SU-DHL-6 (cell line): ENCODE measurements at regions not wholly inside any gene's neighbourhood (a gene's known extent, or its start where the extent isn't known, plus 50 kb on each side); places are given as distances from the start of the nearest gene placed in this dataset.

Source experiments
- H2AFZ ChIP-seq: fragments of 200-600 bp; sonication (generic); 2 replicates; pipeline ENCODE4 v1.6.1; 2014; ENCODE audit warnings: low read depth, mild to moderate bottlenecking, moderate library complexity, mixed read lengths, antibody characterized with exemption, low read length; ENCODE audit not compliant: severe bottlenecking
- H3F3A ChIP-seq: fragments of 200-600 bp; shearing (Covaris generic); 2 replicates; pipeline ENCODE4 v1.6.0; 2016; ENCODE audit warnings: antibody characterized with exemption, mild to moderate bottlenecking; ENCODE audit not compliant: insufficient read depth
- H3K27ac ChIP-seq: fragments of 200-600 bp; sonication (generic); 2 replicates; pipeline ENCODE4 v1.5.1; 2016; ENCODE audit warnings: low read depth, mild to moderate bottlenecking, low read length, moderate library complexity, mixed read lengths
- H3K27me3 ChIP-seq: fragments of 200-600 bp; sonication (generic), shearing (Covaris generic); 2 replicates; pipeline ENCODE4 v1.6.0; 2014; ENCODE audit warnings: mild to moderate bottlenecking, low read length
- H3K36me3 ChIP-seq: fragments of 200-600 bp; sonication (generic); 2 replicates; pipeline ENCODE4 v1.6.1; 2014; ENCODE audit warnings: mild to moderate bottlenecking, low read length, mixed read lengths
- H3K4me2 ChIP-seq: fragments of 300-600, 200-600 bp; shearing (Covaris generic), sonication (generic); 2 replicates; pipeline ENCODE4 v1.6.0; 2014; ENCODE audit warnings: low read length, low read depth, mild to moderate bottlenecking; ENCODE audit not compliant: poor library complexity, severe bottlenecking
- H3K4me3 ChIP-seq: fragments of 200-600 bp; sonication (generic); 2 replicates; pipeline ENCODE4 v1.5.1; 2014; ENCODE audit warnings: antibody characterized with exemption, low read length, mild to moderate bottlenecking, mixed read lengths; ENCODE audit not compliant: insufficient read depth, poor library complexity, severe bottlenecking
- H3K79me2 ChIP-seq: fragments of 200-600 bp; sonication (generic); 2 replicates; pipeline ENCODE4 v1.6.1; 2014; ENCODE audit warnings: mild to moderate bottlenecking, low read length, moderate library complexity; ENCODE audit not compliant: insufficient read depth
- H3K9ac ChIP-seq: fragments of 200-600 bp; sonication (generic); 2 replicates; pipeline ENCODE4 v1.7.0; 2014; ENCODE audit warnings: mild to moderate bottlenecking, low read length
- H3K9me2 ChIP-seq: fragments of 200-600 bp; sonication (generic); replicated peaks from 2 replicates; pipeline ENCODE4 v1.6.1; 2014; ENCODE audit warnings: low read length; ENCODE audit not compliant: insufficient read depth
- H3K9me3 ChIP-seq: fragments of 200-600 bp; sonication (generic); 2 replicates; pipeline ENCODE4 v1.6.1; 2014; ENCODE audit warnings: low read length, mixed read lengths; ENCODE audit not compliant: insufficient read depth
- H4K20me1 ChIP-seq: fragments of 200-600 bp; sonication (generic); 2 replicates; pipeline ENCODE4 v1.6.1; 2014; ENCODE audit warnings: low read depth, mild to moderate bottlenecking, antibody characterized with exemption, low read length, moderate library complexity, mixed read lengths
- EZH2phosphoT487 ChIP-seq: fragments of 200-600 bp; sonication (generic), shearing (Covaris generic); conservative IDR thresholded peaks from 2 replicates; pipeline ENCODE4 v1.6.1; 2018; ENCODE audit warnings: mild to moderate bottlenecking, antibody characterized with exemption, low read length, moderate library complexity, mixed read lengths
- TF ChIP-seq, protein P1 (sequence below): fragments of 200-600 bp; sonication (generic); IDR thresholded peaks from one replicate; pipeline ENCODE4 v1.5.1; 2017; ENCODE audit warnings: antibody characterized with exemption, mild to moderate bottlenecking, low read length, moderate library complexity; ENCODE audit not compliant: insufficient read depth, poor library complexity, severe bottlenecking

DNA sequence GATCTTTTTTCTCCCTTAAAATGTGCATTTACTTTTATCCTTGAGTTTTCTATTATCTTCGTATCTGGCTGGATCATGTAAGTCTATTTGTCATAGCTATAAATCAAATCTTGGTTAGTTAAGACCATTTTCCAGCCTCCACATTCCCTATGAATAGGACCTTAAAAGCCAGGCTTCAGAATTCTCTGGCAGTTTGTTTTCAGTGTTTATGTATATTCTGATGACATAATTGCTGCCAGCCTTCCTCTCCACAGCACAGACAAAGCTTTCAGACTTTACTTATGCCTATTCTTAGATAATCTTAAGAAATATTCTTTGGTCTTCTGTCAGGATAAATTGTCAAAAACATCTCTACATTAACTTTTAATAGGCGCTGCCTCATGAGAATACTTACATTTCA is 870.8 kb upstream of the SPRY2 start:
- TF ChIP-seq EZH2phosphoT487: no peak
- TF ChIP-seq, protein P1, sequence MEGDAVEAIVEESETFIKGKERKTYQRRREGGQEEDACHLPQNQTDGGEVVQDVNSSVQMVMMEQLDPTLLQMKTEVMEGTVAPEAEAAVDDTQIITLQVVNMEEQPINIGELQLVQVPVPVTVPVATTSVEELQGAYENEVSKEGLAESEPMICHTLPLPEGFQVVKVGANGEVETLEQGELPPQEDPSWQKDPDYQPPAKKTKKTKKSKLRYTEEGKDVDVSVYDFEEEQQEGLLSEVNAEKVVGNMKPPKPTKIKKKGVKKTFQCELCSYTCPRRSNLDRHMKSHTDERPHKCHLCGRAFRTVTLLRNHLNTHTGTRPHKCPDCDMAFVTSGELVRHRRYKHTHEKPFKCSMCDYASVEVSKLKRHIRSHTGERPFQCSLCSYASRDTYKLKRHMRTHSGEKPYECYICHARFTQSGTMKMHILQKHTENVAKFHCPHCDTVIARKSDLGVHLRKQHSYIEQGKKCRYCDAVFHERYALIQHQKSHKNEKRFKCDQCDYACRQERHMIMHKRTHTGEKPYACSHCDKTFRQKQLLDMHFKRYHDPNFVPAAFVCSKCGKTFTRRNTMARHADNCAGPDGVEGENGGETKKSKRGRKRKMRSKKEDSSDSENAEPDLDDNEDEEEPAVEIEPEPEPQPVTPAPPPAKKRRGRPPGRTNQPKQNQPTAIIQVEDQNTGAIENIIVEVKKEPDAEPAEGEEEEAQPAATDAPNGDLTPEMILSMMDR: no peak
- no peak overlapping the region for H3K27ac ChIP-seq
- no peaks in the 10 kb centered on the region for H3K9me3 ChIP-seq
- no peaks in the 10 kb centered on the region for H3K9me2 ChIP-seq
- no peak overlapping the region for H3K4me2 ChIP-seq
- no peaks in the 10 kb centered on the region for H3K27me3 ChIP-seq
- no peaks in the 10 kb centered on the region for H3K79me2 ChIP-seq
- no peak overlapping the region for H3K4me3 ChIP-seq
- no peak overlapping the region for H2AFZ ChIP-seq
- no peaks in the 10 kb centered on the region for H3K36me3 ChIP-seq
- no peaks in the 10 kb centered on the region for H3F3A ChIP-seq
- no peak overlapping the region for H3K9ac ChIP-seq
- no peaks in the 10 kb centered on the region for H4K20me1 ChIP-seq

DNA sequence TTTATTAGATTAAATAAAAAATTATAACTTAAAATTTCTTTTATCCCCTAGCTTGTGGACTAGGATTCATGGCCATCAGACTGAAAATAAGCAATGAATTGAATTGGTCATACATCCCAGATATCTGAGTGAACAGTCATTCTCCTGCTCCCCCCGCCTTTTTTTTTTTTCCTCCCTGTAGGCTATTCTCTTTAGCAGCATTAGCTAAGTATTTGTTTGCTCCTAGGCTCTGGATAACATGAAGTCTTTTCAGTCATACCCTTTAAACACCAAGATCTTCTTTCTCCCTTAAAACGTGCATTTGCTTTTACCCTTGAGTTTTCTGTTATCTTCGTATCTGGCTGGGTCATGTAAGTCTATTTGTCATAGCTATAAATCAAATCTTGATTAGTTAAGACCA is 866.7 kb upstream of the SPRY2 start:
- Histone ChIP-seq H3K9me2 (no peaks in the 10 kb centered on the region; the same call in 1 of the 2 replicates), H3K79me2 (no peaks in the 10 kb centered on the region), H3K9ac (no peak overlapping the region), H3K36me3 (no peaks in the 10 kb centered on the region), H4K20me1 (no peaks in the 10 kb centered on the region), H3K27ac (no peak overlapping the region), H3K4me3 (no peak overlapping the region), H3K9me3 (no peaks in the 10 kb centered on the region), H2AFZ (no peak overlapping the region), H3K4me2 (no peak overlapping the region), H3F3A (no peaks in the 10 kb centered on the region), H3K27me3 (no peaks in the 10 kb centered on the region)
- TF ChIP-seq, protein P1: no peak
- TF ChIP-seq EZH2phosphoT487: no peak

GRCh38 chr13:81207231-81207630 is 866.3 kb upstream of the SPRY2 start:
- Histone ChIP-seq H3F3A (no peaks in the 10 kb centered on the region), H3K79me2 (no peaks in the 10 kb centered on the region), H3K4me3 (no peak overlapping the region), H3K9me3 (no peaks in the 10 kb centered on the region), H4K20me1 (no peaks in the 10 kb centered on the region), H3K27me3 (no peaks in the 10 kb centered on the region), H3K9me2 (no peaks in the 10 kb centered on the region; the same call in 1 of the 2 replicates), H3K36me3 (no peaks in the 10 kb centered on the region), H3K9ac (no peak overlapping the region), H3K27ac (no peak overlapping the region), H3K4me2 (no peak overlapping the region), H2AFZ (no peak overlapping the region)
- TF ChIP-seq, protein P1: no peak
- no peak for TF ChIP-seq EZH2phosphoT487

DNA sequence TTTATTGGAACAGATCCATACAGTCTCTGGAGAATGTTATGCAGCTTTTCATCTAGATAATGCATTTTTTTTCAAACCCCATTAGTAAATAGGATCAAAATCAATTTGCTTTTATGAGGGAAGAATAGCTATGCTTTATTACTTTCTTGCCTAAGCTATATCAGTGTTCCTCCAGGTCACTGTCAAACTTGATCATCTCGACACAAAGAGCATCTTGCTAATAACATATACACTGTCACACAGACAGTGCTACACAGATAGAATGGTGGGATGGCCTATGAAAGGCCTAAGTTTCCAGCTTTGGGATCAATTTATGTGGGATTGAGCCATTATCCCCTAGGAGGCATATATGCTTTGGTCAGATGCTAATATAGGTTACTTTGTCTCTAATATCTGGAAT is 862.9 kb upstream of the SPRY2 start:
- TF ChIP-seq, protein P1: no peak
- TF ChIP-seq EZH2phosphoT487: no peak
- H3K27ac ChIP-seq: no peak overlapping the region
- H3K4me3 ChIP-seq: no peak overlapping the region
- no peaks in the 10 kb centered on the region for H3K9me3 ChIP-seq
- H3K79me2 ChIP-seq: no peaks in the 10 kb centered on the region
- H3K9me2 ChIP-seq: no peaks in the 10 kb centered on the region; the same call in 1 of the 2 replicates
- H3K36me3 ChIP-seq: no peaks in the 10 kb centered on the region
- no peak overlapping the region for H3K4me2 ChIP-seq
- no peaks in the 10 kb centered on the region for H3K27me3 ChIP-seq
- H3K9ac ChIP-seq: no peak overlapping the region
- no peak overlapping the region for H2AFZ ChIP-seq
- no peaks in the 10 kb centered on the region for H3F3A ChIP-seq
- no peaks in the 10 kb centered on the region for H4K20me1 ChIP-seq
